PC-3 (cell line): ENCODE measurements at regions not wholly inside any gene's neighbourhood (a gene's known extent, or its start where the extent isn't known, plus 50 kb on each side); places are given as distances from the start of the nearest gene placed in this dataset.
A peak's percentile ranks its signal among the peaks of the same experiment; 100 is the strongest.
"Not testable (repeated sequence)": the region's sequence is repeated elsewhere in the genome, so short reads cannot be mapped to it uniquely, and the experiment has no call there.

Source experiments
- ATAC-seq: fragments of 200-7000 bp; cut with Tn5 transposase; 2 replicates; pipeline ENCODE4 v1.9.1; 2020; ENCODE audit warnings: mild to moderate bottlenecking, moderate library complexity
- BruUV-seq: library from RNA; stranded (reverse); fragments of 400-500 nt; replicated peaks from 2 replicates; lab custom pipeline; 2021; lab: Mats Ljungman, UMichigan
- CTCF ChIA-PET: fragments of 300-600 bp; sonication (Branson Sonifier 250); formaldehyde crosslinking; loops from one replicate; lab custom pipeline; 2022; ENCODE audit warnings: antibody characterized with exemption; lab: Charles Lee
- POLR2A ChIA-PET: fragments of 300-600 bp; sonication (Branson Sonifier 250); formaldehyde crosslinking; loops from one replicate; lab custom pipeline; 2022; ENCODE audit warnings: antibody characterized with exemption; ENCODE audit not compliant: unreplicated experiment; lab: Charles Lee
- DNase-seq: peaks from one replicate; pipeline ENCODE4 v3.0.0-alpha.2; 2015
- H2AFZ ChIP-seq: fragments of 300-600 bp; sonication (generic); 2 replicates; pipeline ENCODE4 v1.6.0; 2016; ENCODE audit warnings: antibody characterized with exemption, low read length
- H3F3A ChIP-seq: fragments of 300-600 bp; sonication (generic); one replicate; pipeline ENCODE4 v1.6.0; 2017; ENCODE audit warnings: antibody characterized with exemption, low read length, control low read depth, mild to moderate bottlenecking; ENCODE audit not compliant: unreplicated experiment
- H3K27ac ChIP-seq: fragments of 300-600 bp; sonication (generic); 2 replicates; pipeline ENCODE4 v1.5.1; 2016; ENCODE audit warnings: mild to moderate bottlenecking, low read length
- H3K27me3 ChIP-seq: fragments of 300-600 bp; sonication (generic); 2 replicates; pipeline ENCODE4 v1.6.1; 2016; ENCODE audit warnings: low read length, mixed read lengths
- H3K36me3 ChIP-seq: fragments of 300-600 bp; sonication (generic); 2 replicates; pipeline ENCODE4 v1.6.1; 2016; ENCODE audit warnings: low read depth, mixed run types, low read length, mixed read lengths
- H3K4me1 ChIP-seq: fragments of 300-600 bp; sonication (generic); 2 replicates; pipeline ENCODE4 v1.5.1; 2016; ENCODE audit warnings: low read length; ENCODE audit not compliant: insufficient read depth
- H3K4me2 ChIP-seq: fragments of 300-600 bp; sonication (generic); 2 replicates; pipeline ENCODE4 v1.6.0; 2016; ENCODE audit warnings: low read length
- H3K4me3 ChIP-seq: fragments of 300-600 bp; sonication (generic); 2 replicates; pipeline ENCODE4 v1.5.1; 2016; ENCODE audit warnings: mild to moderate bottlenecking, low read length, mixed read lengths
- H3K79me2 ChIP-seq: fragments of 300-600 bp; sonication (generic); 2 replicates; pipeline ENCODE4 v1.6.1; 2017; ENCODE audit warnings: low read length, mixed read lengths
- H3K9ac ChIP-seq: fragments of 300-600 bp; sonication (generic); 2 replicates; pipeline ENCODE4 v1.6.0; 2016; ENCODE audit warnings: mild to moderate bottlenecking, low read length
- H3K9me2 ChIP-seq: fragments of 300-600 bp; sonication (generic); replicated peaks from 2 replicates; pipeline ENCODE4 v1.6.1; 2016; ENCODE audit warnings: mixed run types, low read length, mixed read lengths
- H3K9me3 ChIP-seq: fragments of 300-600 bp; sonication (generic); 2 replicates; pipeline ENCODE4 v1.6.1; 2016; ENCODE audit warnings: low read length, mixed read lengths
- H4K20me1 ChIP-seq: fragments of 300-600 bp; sonication (generic); 2 replicates; pipeline ENCODE4 v1.6.1; 2016; ENCODE audit warnings: low read length, mixed read lengths
- EZH2 ChIP-seq: fragments of 300-600 bp; sonication (generic); IDR thresholded peaks from one replicate; pipeline ENCODE4 v1.6.1; 2017; ENCODE audit warnings: antibody characterized with exemption, mild to moderate bottlenecking, low read length; ENCODE audit not compliant: unreplicated experiment
- EZH2phosphoT487 ChIP-seq: fragments of 300-600 bp; sonication (generic); IDR thresholded peaks from 2 replicates; pipeline ENCODE4 v1.6.1; 2018; ENCODE audit warnings: mild to moderate bottlenecking, antibody characterized with exemption, low read length, borderline replicate concordance
- intact Hi-C: fragments of 100-400 bp; cut with micrococcal nuclease; formaldehyde crosslinking; loops from 2 replicates; pipeline ENCODE4 v1.9.0; 2023
- TF ChIP-seq, protein P1 (sequence below): fragments of 300-600 bp; sonication (generic); conservative IDR thresholded peaks from 2 replicates; pipeline ENCODE4 v1.5.1; 2017; ENCODE audit warnings: antibody characterized with exemption, low read depth, mild to moderate bottlenecking, low read length

GRCh38 chrX:136941396-136942337 is 61.1 kb upstream of the RBMX start:
- intact Hi-C loops: no loop called here
- Histone ChIP-seq H3K9me3 (no peaks in the 10 kb centered on the region), H3K36me3 (no peaks in the 10 kb centered on the region), H3K4me1 (no peaks in the 10 kb centered on the region), H3F3A (no peaks in the 10 kb centered on the region), H3K9ac (no peak overlapping the region), H3K4me2 (no peak overlapping the region), H3K79me2 (no peaks in the 10 kb centered on the region), H3K4me3 (no peak overlapping the region), H3K27ac (no peak overlapping the region; the same call in 1 of the 2 replicates), H3K27me3 (no peaks in the 10 kb centered on the region), H3K9me2 (no peaks in the 10 kb centered on the region), H4K20me1 (no peaks in the 10 kb centered on the region), H2AFZ (no peak overlapping the region)
- ChIA-PET POLR2A (interaction anchor here (0.5 to 1.0 kb wide), 3 partner anchors 61 to 1141 kb away, joined by 3 to 4 read pairs (median 3); no protein-coding TSS in a partner anchor), CTCF (interaction anchor here (0.5 kb wide), 1 partner anchor 228 kb away, joined by 3 read pairs; no protein-coding TSS in a partner anchor)
- DNase-seq (peak; percentile 51), ATAC-seq (peak; percentile 86)
- no TSS peak for BruUV-seq
- TF ChIP-seq EZH2: no peak
- TF ChIP-seq, protein P1, sequence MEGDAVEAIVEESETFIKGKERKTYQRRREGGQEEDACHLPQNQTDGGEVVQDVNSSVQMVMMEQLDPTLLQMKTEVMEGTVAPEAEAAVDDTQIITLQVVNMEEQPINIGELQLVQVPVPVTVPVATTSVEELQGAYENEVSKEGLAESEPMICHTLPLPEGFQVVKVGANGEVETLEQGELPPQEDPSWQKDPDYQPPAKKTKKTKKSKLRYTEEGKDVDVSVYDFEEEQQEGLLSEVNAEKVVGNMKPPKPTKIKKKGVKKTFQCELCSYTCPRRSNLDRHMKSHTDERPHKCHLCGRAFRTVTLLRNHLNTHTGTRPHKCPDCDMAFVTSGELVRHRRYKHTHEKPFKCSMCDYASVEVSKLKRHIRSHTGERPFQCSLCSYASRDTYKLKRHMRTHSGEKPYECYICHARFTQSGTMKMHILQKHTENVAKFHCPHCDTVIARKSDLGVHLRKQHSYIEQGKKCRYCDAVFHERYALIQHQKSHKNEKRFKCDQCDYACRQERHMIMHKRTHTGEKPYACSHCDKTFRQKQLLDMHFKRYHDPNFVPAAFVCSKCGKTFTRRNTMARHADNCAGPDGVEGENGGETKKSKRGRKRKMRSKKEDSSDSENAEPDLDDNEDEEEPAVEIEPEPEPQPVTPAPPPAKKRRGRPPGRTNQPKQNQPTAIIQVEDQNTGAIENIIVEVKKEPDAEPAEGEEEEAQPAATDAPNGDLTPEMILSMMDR: no peak
- no peak for TF ChIP-seq EZH2phosphoT487

- Histone ChIP-seq H3K9ac (no peak overlapping the region), H3K27me3 (no peaks in the 10 kb centered on the region), H3K9me3 (no peaks in the 10 kb centered on the region), H2AFZ (no peak overlapping the region), H3K9me2 (no peaks in the 10 kb centered on the region), H3K27ac (no peak overlapping the region), H4K20me1 (no peaks in the 10 kb centered on the region), H3K4me1 (no peaks in the 10 kb centered on the region), H3K4me3 (no peak overlapping the region), H3K79me2 (no peaks in the 10 kb centered on the region), H3K4me2 (no peak overlapping the region), H3F3A (no peaks in the 10 kb centered on the region), H3K36me3 (no peaks in the 10 kb centered on the region)
- TF ChIP-seq, protein P1: no peak
- TF ChIP-seq EZH2 (no peak), EZH2phosphoT487 (no peak)
- intact Hi-C loops: no loop called here
- BruUV-seq: no TSS peak
- ChIA-PET CTCF (no interaction called here), POLR2A (no interaction called here)
- ATAC-seq: no peak
- DNase-seq: no peak
Observed at GRCh38 chrX:136936183-136936549, 55.6 kb upstream of the RBMX start.

- ATAC-seq, BruUV-seq, POLR2A ChIA-PET: not testable (repeated sequence)
Observed at GRCh38 chrX:136935533-136936182, 55.1 kb upstream of the RBMX start.

GRCh38 chrX:136934652-136935051 is 54.1 kb upstream of the RBMX start:
- intact Hi-C loops, H3K4me2 ChIP-seq, H3K79me2 ChIP-seq, H3K9me3 ChIP-seq, DNase-seq, H2AFZ ChIP-seq, H3K27me3 ChIP-seq, BruUV-seq, POLR2A ChIA-PET, H3K9ac ChIP-seq, H3K9me2 ChIP-seq, H3K36me3 ChIP-seq, H3F3A ChIP-seq, ATAC-seq, H3K27ac ChIP-seq, H3K4me1 ChIP-seq, H3K4me3 ChIP-seq, H4K20me1 ChIP-seq: not testable (repeated sequence)
- CTCF ChIA-PET: interaction anchor here (0.6 kb wide), 1 partner anchor 68 kb away, joined by 4 read pairs; no protein-coding TSS in a partner anchor

More at GRCh38 chrX:136935533-136936182, 55.1 kb upstream of the RBMX start:
- H3K9me3 ChIP-seq, H3F3A ChIP-seq, H3K4me1 ChIP-seq, H4K20me1 ChIP-seq, H3K9me2 ChIP-seq, H3K4me3 ChIP-seq, H2AFZ ChIP-seq, H3K4me2 ChIP-seq, H3K36me3 ChIP-seq, DNase-seq, H3K79me2 ChIP-seq, H3K27me3 ChIP-seq, H3K9ac ChIP-seq, CTCF ChIA-PET, intact Hi-C loops, H3K27ac ChIP-seq: not testable (repeated sequence)
